SK-N-MC (cell line): ENCODE measurements at regions not wholly inside any gene's neighbourhood (a gene's known extent, or its start where the extent isn't known, plus 50 kb on each side); places are given as distances from the start of the nearest gene placed in this dataset.

ENCODE experiments used
- EZH2 ChIP-seq: fragments of 200-600 bp; sonication (generic); IDR thresholded peaks from one replicate; pipeline ENCODE4 v1.6.1; 2017; ENCODE audit warnings: antibody characterized with exemption
- FOXP2 ChIP-seq: optimal IDR thresholded peaks from 2 replicates; pipeline ENCODE3; 2011; ENCODE audit warnings: mild to moderate bottlenecking, moderate library complexity; ENCODE audit not compliant: insufficient read depth; ENCODE audit errors: extremely low read length, control extremely low read depth

- TF ChIP-seq EZH2 (no peak), FOXP2 (no peak)
Observed at GRCh38 chr4:91684955-91685354, 618.8 kb upstream of the GRID2 start.
